H1 (cell line): ENCODE measurements at regions not wholly inside any gene's neighbourhood (a gene's known extent, or its start where the extent isn't known, plus 50 kb on each side); places are given as distances from the start of the nearest gene placed in this dataset.

Source experiments
- CTCF ChIA-PET: fragments of 300-600 bp; sonication (Branson Sonifier 250); formaldehyde crosslinking; loops from one replicate; lab custom pipeline; 2021; ENCODE audit not compliant: partially characterized antibody; lab: Charles Lee
- POLR2A ChIA-PET: fragments of 300-600 bp; sonication (Branson Sonifier 250); formaldehyde crosslinking; loops from one replicate; lab custom pipeline; 2021; ENCODE audit warnings: inconsistent platforms; ENCODE audit not compliant: partially characterized antibody; lab: Charles Lee
- DNase-seq, 2 experiments: peaks; one replicate each; pipeline versions ENCODE4 v3.0.0 to v3.0.0-alpha.2; 2010 to 2022; ENCODE audit warnings: low spot score in 2 of 2, low read depth in 1 of 2, mixed read lengths in 1 of 2
- FAIRE-seq: peaks from 2 replicates; lab custom pipeline; 2011; peaks lifted over from hg19 to GRCh38; lab: Jason Lieb, UNC
- H2AFZ ChIP-seq: 2 replicates; pipeline ENCODE4 v1.8.1; 2012; ENCODE audit warnings: low read length, inconsistent platforms
- H2AK5ac ChIP-seq: 2 replicates; pipeline ENCODE4 v1.6.1; 2013; ENCODE audit warnings: low read depth, low read length
- H2BK120ac ChIP-seq: replicated peaks from 2 replicates; pipeline ENCODE3; 2013; ENCODE audit warnings: low read depth, low read length, inconsistent platforms
- H2BK12ac ChIP-seq: 2 replicates; pipeline ENCODE4 v1.6.1; 2013; ENCODE audit warnings: low read depth, low read length
- H2BK15ac ChIP-seq: 2 replicates; pipeline ENCODE4 v1.6.1; 2013; ENCODE audit warnings: low read length
- H2BK20ac ChIP-seq: 2 replicates; pipeline ENCODE4 v1.6.1; 2013; ENCODE audit warnings: low read length
- H2BK5ac ChIP-seq: 2 replicates; pipeline ENCODE4 v1.6.1; 2013; ENCODE audit warnings: low read depth, low read length
- H3K14ac ChIP-seq: 2 replicates; pipeline ENCODE4 v1.6.1; 2013; ENCODE audit warnings: inconsistent platforms; ENCODE audit not compliant: insufficient read length
- H3K18ac ChIP-seq: 2 replicates; pipeline ENCODE4 v1.6.1; 2013; ENCODE audit warnings: low read length; ENCODE audit errors: extremely low read depth
- H3K23ac ChIP-seq: 2 replicates; pipeline ENCODE4 v1.6.1; 2013; ENCODE audit warnings: inconsistent platforms; ENCODE audit not compliant: insufficient read length
- H3K23me2 ChIP-seq: 2 replicates; pipeline ENCODE4 v1.6.1; 2013; ENCODE audit warnings: low read depth, low read length
- H3K27ac ChIP-seq: 2 replicates; pipeline ENCODE4 v1.6.1; 2011; ENCODE audit warnings: low read depth, low read length, inconsistent platforms
- H3K27me3 ChIP-seq, 4 experiments: replicated peaks in 1 of 4; 1 replicate in 1 of 4; 2 replicates in 3 of 4; pipeline versions ENCODE4 v1.6.1 to v1.8.1; 2011 to 2013; ENCODE audit warnings: low read length in 3 of 4, mild to moderate bottlenecking in 3 of 4, inconsistent platforms in 2 of 4, mixed read lengths in 2 of 4, moderate library complexity in 1 of 4; ENCODE audit not compliant: control insufficient read depth in 3 of 4, insufficient read depth in 3 of 4; ENCODE audit errors: extremely low read depth in 1 of 4
- H3K36me3 ChIP-seq, 4 experiments: 2 replicates each; pipeline versions ENCODE4 v1.6.1 to v1.8.1; 2011 to 2013; ENCODE audit warnings: mild to moderate bottlenecking in 4 of 4, low read length in 3 of 4, moderate library complexity in 2 of 4, control low read depth in 1 of 4, inconsistent platforms in 1 of 4; ENCODE audit not compliant: insufficient read depth in 4 of 4, control insufficient read depth in 2 of 4
- H3K4ac ChIP-seq: replicated peaks from 2 replicates; pipeline ENCODE3; 2013; ENCODE audit warnings: low read length, low read depth, mixed read lengths, inconsistent platforms; ENCODE audit not compliant: insufficient read length
- H3K4me1 ChIP-seq, 4 experiments: replicated peaks in 1 of 4; 1 replicate in 1 of 4; 2 replicates in 3 of 4; pipeline versions ENCODE4 v1.6.1 to v1.8.1; 2011 to 2013; ENCODE audit warnings: low read length in 3 of 4, inconsistent platforms in 2 of 4, mixed read lengths in 1 of 4; ENCODE audit not compliant: insufficient read depth in 4 of 4, control insufficient read depth in 3 of 4
- H3K4me2 ChIP-seq, 2 experiments: 2 replicates each; pipeline versions ENCODE4 v1.6.1 to v1.8.1; 2011 to 2013; ENCODE audit warnings: low read depth in 2 of 2, low read length in 2 of 2, control low read depth in 1 of 2, inconsistent platforms in 1 of 2, mild to moderate bottlenecking in 1 of 2; ENCODE audit not compliant: insufficient read depth in 1 of 2
- H3K4me3 ChIP-seq, 4 experiments: fragments of 200-600, 300-600 bp in 1 of 4; sonication (generic), shearing (Covaris generic), sonication (Bioruptor Twin) in 1 of 4; 2 replicates each; pipeline versions ENCODE4 v1.5.1 to v1.8.1; 2011 to 2016; ENCODE audit warnings: low read length in 4 of 4, low read depth in 3 of 4, control low read depth in 2 of 4, inconsistent platforms in 2 of 4, mild to moderate bottlenecking in 2 of 4, mixed read lengths in 1 of 4, moderate library complexity in 1 of 4; ENCODE audit not compliant: insufficient read depth in 2 of 4; ENCODE audit errors: extremely low read depth in 1 of 4
- H3K56ac ChIP-seq: replicated peaks from 2 replicates; pipeline ENCODE3; 2013; ENCODE audit warnings: low read depth, mild to moderate bottlenecking, mixed read lengths, low read length, inconsistent platforms; ENCODE audit not compliant: insufficient read length
- H3K79me1 ChIP-seq: 2 replicates; pipeline ENCODE4 v1.6.1; 2013; ENCODE audit warnings: low read depth, low read length, control low read depth
- H3K79me2 ChIP-seq, 2 experiments: 2 replicates each; pipeline versions ENCODE4 v1.6.1 to v1.8.1; 2012 to 2013; ENCODE audit warnings: low read length in 2 of 2, mild to moderate bottlenecking in 2 of 2, inconsistent platforms in 1 of 2; ENCODE audit not compliant: insufficient read depth in 2 of 2, control insufficient read depth in 1 of 2
- H3K9ac ChIP-seq, 4 experiments: replicated peaks in 1 of 4; 1 replicate in 1 of 4; 2 replicates in 3 of 4; pipeline versions ENCODE4 v1.6.1 to v1.8.1; 2011 to 2013; ENCODE audit warnings: low read depth in 3 of 4, low read length in 3 of 4, control low read depth in 2 of 4, mild to moderate bottlenecking in 2 of 4, moderate library complexity in 2 of 4, inconsistent platforms in 1 of 4; ENCODE audit errors: extremely low read depth in 1 of 4
- H3K9me3 ChIP-seq, 2 experiments: 2 replicates each; pipeline versions ENCODE4 v1.6.1 to v1.8.1; 2012 to 2013; ENCODE audit warnings: mild to moderate bottlenecking in 2 of 2, moderate library complexity in 2 of 2, control low read depth in 1 of 2, inconsistent platforms in 1 of 2, low read depth in 1 of 2, low read length in 1 of 2, mixed read lengths in 1 of 2; ENCODE audit not compliant: insufficient read depth in 2 of 2
- H4K20me1 ChIP-seq, 2 experiments: replicated peaks in 1 of 2; 2 replicates each; pipeline versions ENCODE3 to v1.8.1; 2011 to 2013; ENCODE audit warnings: inconsistent platforms in 2 of 2, low read length in 2 of 2, mild to moderate bottlenecking in 1 of 2; ENCODE audit not compliant: insufficient read depth in 2 of 2, control insufficient read depth in 1 of 2
- H4K5ac ChIP-seq: 2 replicates; pipeline ENCODE4 v1.6.1; 2013; ENCODE audit warnings: low read length, low read depth, mixed read lengths, inconsistent platforms; ENCODE audit not compliant: insufficient read length
- H4K8ac ChIP-seq: 2 replicates; pipeline ENCODE4 v1.8.0; 2013; ENCODE audit warnings: mild to moderate bottlenecking, moderate library complexity, low read length, inconsistent platforms; ENCODE audit not compliant: insufficient read depth; ENCODE audit errors: extremely low read depth
- H4K91ac ChIP-seq: replicated peaks from 2 replicates; pipeline ENCODE3; 2013; ENCODE audit warnings: low read length, mixed read lengths, inconsistent platforms; ENCODE audit not compliant: insufficient read length
- CBX8 ChIP-seq: fragments of 300-800, 300-1000 bp; sonication (generic); IDR thresholded peaks from 2 replicates; pipeline ENCODE4 v1.7.1; 2016; ENCODE audit warnings: low read depth, low read length, borderline replicate concordance
- CHD1 ChIP-seq: IDR thresholded peaks from 2 replicates; pipeline ENCODE4 v1.6.1; 2012; ENCODE audit warnings: low read depth, low read length, improper control_type of control experiment
- CREB1 ChIP-seq: IDR thresholded peaks from 2 replicates; pipeline ENCODE4 v1.6.1; 2012; ENCODE audit warnings: inconsistent platforms
- JUN ChIP-seq: IDR thresholded peaks from 2 replicates; pipeline ENCODE4 v1.6.1; 2011; ENCODE audit warnings: low read depth, mild to moderate bottlenecking, improper control_type of control experiment, low read length
- JUND ChIP-seq: IDR thresholded peaks from 2 replicates; pipeline ENCODE4 v1.6.1; 2011; ENCODE audit warnings: mild to moderate bottlenecking, improper control_type of control experiment, low read length
- KDM5A ChIP-seq: fragments of 200-600 bp; IDR thresholded peaks from 2 replicates; pipeline ENCODE4 v1.7.1; 2012; ENCODE audit warnings: mild to moderate bottlenecking, low read length, inconsistent platforms, mixed read lengths
- SAP30 ChIP-seq: fragments of 300-600 bp; sonication (generic); IDR thresholded peaks from 2 replicates; pipeline ENCODE4 v1.7.1; 2012; ENCODE audit warnings: low read length, moderate library complexity, mild to moderate bottlenecking, inconsistent platforms; ENCODE audit not compliant: insufficient read depth, insufficient replicate concordance
- SIN3A ChIP-seq, 2 experiments: IDR thresholded peaks in 1 of 2; conservative IDR thresholded peaks in 1 of 2; 2 replicates each; pipeline ENCODE4 v1.6.1; 2011 to 2012; ENCODE audit warnings: low read length in 2 of 2, improper control_type of control experiment in 1 of 2, low read depth in 1 of 2, mild to moderate bottlenecking in 1 of 2
- SP2 ChIP-seq: IDR thresholded peaks from 2 replicates; pipeline ENCODE4 v1.6.1; 2012; ENCODE audit warnings: mild to moderate bottlenecking, low read length, inconsistent platforms
- SRF ChIP-seq: IDR thresholded peaks from 2 replicates; pipeline ENCODE4 v1.6.1; 2011; ENCODE audit warnings: mild to moderate bottlenecking, low read depth, low read length, moderate library complexity
- TAF1 ChIP-seq: IDR thresholded peaks from 2 replicates; pipeline ENCODE4 v1.6.1; 2011; ENCODE audit warnings: mild to moderate bottlenecking, low read depth, low read length
- TAF7 ChIP-seq: optimal IDR thresholded peaks from 2 replicates; pipeline ENCODE3; 2011; ENCODE audit warnings: low read depth, mild to moderate bottlenecking, inconsistent platforms, low read length, moderate library complexity, borderline replicate concordance
- TEAD4 ChIP-seq: IDR thresholded peaks from 2 replicates; pipeline ENCODE4 v1.6.1; 2012; ENCODE audit warnings: low read depth, low read length, inconsistent platforms, mixed read lengths
- WGBS, 2 experiments: shearing (Covaris generic) in 1 of 2; methylation state at CpG; one replicate each; pipeline versions ENCODE4 v1.1.6 to v1.1.7; 2013 to 2015; ENCODE audit warnings: low lambda C conversion rate in 2 of 2, mixed read lengths in 2 of 2, inconsistent platforms in 1 of 2, low coverage in 1 of 2, missing lambda C conversion rate in 1 of 2; ENCODE audit not compliant: insufficient replicate concordance in 2 of 2, insufficient coverage in 1 of 2, insufficient read length in 1 of 2; ENCODE audit errors: extremely low coverage in 1 of 2, missing lambda C conversion rate in 1 of 2; 5-methylcytosine and 5-hydroxymethylcytosine counted together

DNA sequence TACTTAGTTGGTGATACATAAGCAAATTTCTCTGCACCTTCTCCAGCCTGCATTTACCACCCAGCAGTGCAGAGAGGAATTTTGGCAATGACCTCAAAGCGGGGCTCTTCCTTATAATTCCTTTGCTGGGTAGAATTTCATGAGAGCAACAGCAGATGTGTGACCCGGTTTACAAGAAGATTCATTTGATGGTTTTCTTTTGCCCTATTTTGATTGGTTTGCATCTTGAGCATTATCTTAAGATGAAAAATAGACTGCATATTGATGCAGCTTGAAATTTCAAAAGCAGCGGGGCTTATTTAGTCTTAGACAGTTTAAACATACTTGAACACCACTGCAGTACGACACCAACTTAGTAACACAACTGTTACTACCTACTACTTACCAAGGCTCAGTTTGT is 378.9 kb downstream of the TTLL7 start:
- no peak overlapping the region for H3K27ac ChIP-seq

More for the DNA sequence above, 378.9 kb downstream of the TTLL7 start:
- H2BK15ac ChIP-seq: no peak overlapping the region
- H3K79me1 ChIP-seq: no peaks in the 10 kb centered on the region
- H3K23me2 ChIP-seq: no peaks in the 10 kb centered on the region
- H4K8ac ChIP-seq: no peak overlapping the region
- no peaks in the 10 kb centered on the region for H4K20me1 ChIP-seq
- ChIA-PET POLR2A (no interaction called here), CTCF (no interaction called here)
- no peak overlapping the region for H3K4me2 ChIP-seq
- no peak overlapping the region for H4K5ac ChIP-seq
- H3K14ac ChIP-seq: no peak overlapping the region
- H2BK5ac ChIP-seq: no peak overlapping the region
- H2BK12ac ChIP-seq: no peak overlapping the region
- no peak for DNase-seq
- no peak overlapping the region for H2AK5ac ChIP-seq
- H3K9ac ChIP-seq: no peak overlapping the region
- H3K9me3 ChIP-seq: no peaks in the 10 kb centered on the region
- H2AFZ ChIP-seq: no peak overlapping the region
- H2BK120ac ChIP-seq: no peak overlapping the region
- H3K4me1 ChIP-seq: peaks cover 0 to 20% (median 7%) of the 10 kb centered on the region in 4 experiments; a peak in 3 of 7 replicates
- FAIRE-seq: no peak
- no peak overlapping the region for H3K18ac ChIP-seq
- no peak overlapping the region for H3K23ac ChIP-seq
- no peak overlapping the region for H4K91ac ChIP-seq
- no peak overlapping the region for H3K4ac ChIP-seq
- H3K79me2 ChIP-seq: no peaks in the 10 kb centered on the region
- no peak overlapping the region for H2BK20ac ChIP-seq
- no peak overlapping the region for H3K4me3 ChIP-seq
- no peak for TF ChIP-seq SAP30
- no peak for TF ChIP-seq CHD1
- no peak for TF ChIP-seq JUN
- no peak for TF ChIP-seq TAF1
- TF ChIP-seq CBX8: no peak
- no peak for TF ChIP-seq JUND
- TF ChIP-seq TAF7: no peak
- TF ChIP-seq CREB1: no peak
- no peak for TF ChIP-seq SIN3A (conservative IDR thresholded peaks at IDR 0.05 in 1 of 2, IDR thresholded peaks at IDR 0.05 in 1 of 2; ENCODE audit: low read depth in 1 of 2, low read length in 2 of 2)
- TF ChIP-seq TEAD4: no peak
- no peak for TF ChIP-seq SP2
- TF ChIP-seq KDM5A: no peak
- TF ChIP-seq SRF: no peak
- TF ChIP-seq, all 59 proteins: peak for 0
- Histone ChIP-seq H3K56ac (no peak overlapping the region), H3K36me3 (no peaks in the 10 kb centered on the region), H3K27me3 (no peaks in the 10 kb centered on the region)
- 90% methylated on average over 4 of the region's 4 CpGs; no CpG with 5 or more reads in 1 of the 2 experiments for WGBS, 2 experiments
